Mucosa of descending colon (tissue), 3 donors: ENCODE measurements at regions not wholly inside any gene's neighbourhood (a gene's known extent, or its start where the extent isn't known, plus 50 kb on each side); places are given as distances from the start of the nearest gene placed in this dataset.
"Not testable (repeated sequence)": the region's sequence is repeated elsewhere in the genome, so short reads cannot be mapped to it uniquely, and the experiment has no call there.

Experiments used
- ATAC-seq: fragments of 200-7000 bp; cut with Tn5 transposase; one replicate; pipeline ENCODE4 v1.9.1; 2020; ENCODE audit warnings: mild to moderate bottlenecking, moderate library complexity
- DNase-seq, 3 donors: peaks; one replicate each; pipeline ENCODE4 v3.0.0-alpha.2; 2020
- H3K36me3 ChIP-seq: fragments of 200-600 bp; one replicate; pipeline ENCODE4 v1.8.0; 2021; ENCODE audit warnings: low read depth, mild to moderate bottlenecking
- H3K4me1 ChIP-seq: fragments of 200-600 bp; one replicate; pipeline ENCODE4 v1.8.0; 2021; ENCODE audit warnings: low read depth, mild to moderate bottlenecking
- H3K4me3 ChIP-seq: fragments of 200-600 bp; one replicate; pipeline ENCODE4 v1.8.0; 2021; ENCODE audit warnings: mild to moderate bottlenecking
- H3K9me3 ChIP-seq: fragments of 200-600 bp; one replicate; pipeline ENCODE4 v1.8.0; 2021; ENCODE audit warnings: mild to moderate bottlenecking
- CTCF ChIP-seq: fragments of 200-600 bp; IDR thresholded peaks from one replicate; pipeline ENCODE4 v1.8.0; 2022; ENCODE audit warnings: antibody characterized with exemption, mild to moderate bottlenecking
- intact Hi-C, 2 donors: fragments of 100-400 bp; cut with DNase I in 1 of 2; cut with micrococcal nuclease in 1 of 2; formaldehyde crosslinking; loops; one replicate each; pipeline versions ENCODE4 v1.11.0 to v1.11.1; 2022; cut with DNase I, micrococcal nuclease
- donor health status: DM: no; HTN: no; CAD: no; lungs with moderate emphysema.
- donor health status: DM: no; HTN: no; CAD: no.
- donor health status: DM: no; HTN: yes; CAD: no.

GRCh38 chr11:15341587-15341986, 226.9 kb downstream of the INSC start:
- ATAC-seq (no peak), DNase-seq (no peak)
- H3K9me3 ChIP-seq, result peaks cover 9% of the 10 kb centered on the region
- intact Hi-C loops, result no loop called here
- TF ChIP-seq CTCF, result no peak
- H3K36me3 ChIP-seq, result no peaks in the 10 kb centered on the region
- H3K4me1 ChIP-seq, result no peaks in the 10 kb centered on the region
- H3K4me3 ChIP-seq, result no peak overlapping the region

DNA sequence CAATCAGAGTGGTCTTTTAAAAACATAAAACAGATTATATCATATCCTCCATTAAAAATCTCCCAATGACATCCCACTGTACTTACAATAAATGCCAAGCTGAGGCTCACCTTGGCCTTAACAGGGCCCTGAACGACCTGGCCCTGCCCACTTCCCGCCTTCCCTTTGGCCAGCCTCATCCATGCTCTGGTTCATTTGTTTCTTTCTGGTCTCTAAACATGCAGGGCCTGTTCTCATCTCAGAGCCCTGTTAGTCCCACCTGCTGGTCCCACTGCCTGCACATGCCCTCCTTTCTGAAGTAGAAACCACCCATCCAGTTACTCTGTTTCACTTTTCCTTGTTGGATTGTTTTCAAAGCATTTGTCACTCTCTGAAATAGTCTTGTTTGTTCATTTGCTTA, 227.4 kb downstream of the INSC start:
- no peak for ATAC-seq

GRCh38 chr11:15346907-15347306, 232.2 kb downstream of the INSC start:
- Histone ChIP-seq H3K9me3 (no peaks in the 10 kb centered on the region), H3K4me3 (no peak overlapping the region), H3K4me1 (no peaks in the 10 kb centered on the region), H3K36me3 (no peaks in the 10 kb centered on the region)
- ATAC-seq (no peak), DNase-seq (no peak)
- intact Hi-C loops, result no loop called here
- TF ChIP-seq CTCF, result no peak

More for the DNA sequence above, 227.4 kb downstream of the INSC start:
- H3K36me3 ChIP-seq, result no peaks in the 10 kb centered on the region
- intact Hi-C loops, result no loop called here
- H3K9me3 ChIP-seq, result peaks cover 9% of the 10 kb centered on the region
- DNase-seq, result no peak
- H3K4me3 ChIP-seq, result no peak overlapping the region
- H3K4me1 ChIP-seq, result no peaks in the 10 kb centered on the region
- no peak for TF ChIP-seq CTCF

DNA sequence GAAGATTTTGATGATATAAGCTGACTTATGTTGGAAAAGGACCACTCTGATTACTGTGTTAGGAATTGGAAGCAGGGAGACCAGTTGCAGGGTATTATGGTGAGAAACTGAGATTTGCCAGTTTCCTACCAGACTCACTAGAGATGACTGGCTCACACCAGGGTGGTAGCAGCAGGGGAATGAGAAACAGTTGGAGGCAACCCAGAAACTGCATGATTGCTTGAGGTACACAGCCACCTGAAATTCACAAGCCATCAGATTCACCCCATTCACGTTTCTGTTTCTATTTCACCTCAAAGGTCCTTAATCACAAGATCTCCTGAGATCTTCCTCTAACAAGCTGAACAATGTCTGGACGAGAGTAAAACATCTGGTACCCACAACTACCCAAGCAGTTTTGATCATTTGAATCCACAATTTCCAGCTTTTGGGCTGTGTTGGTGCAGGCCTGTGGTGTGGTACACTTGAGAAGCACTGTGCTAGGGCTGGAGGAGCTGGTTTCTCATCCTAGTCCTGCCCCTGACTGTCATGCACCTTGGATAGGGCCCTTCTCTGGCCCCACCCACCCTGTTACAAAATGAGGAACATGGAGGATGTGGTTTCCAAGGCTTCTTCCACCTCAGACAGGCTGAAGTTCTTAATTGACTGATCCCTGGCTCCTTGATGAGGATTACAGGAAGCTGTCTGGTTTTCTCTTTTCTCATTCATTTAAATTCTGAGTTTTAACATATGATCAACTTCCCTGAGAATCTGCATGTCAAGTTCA, 233.4 kb downstream of the INSC start:
- Histone ChIP-seq H3K36me3 (no peaks in the 10 kb centered on the region), H3K9me3 (no peaks in the 10 kb centered on the region), H3K4me3 (no peak overlapping the region), H3K4me1 (no peaks in the 10 kb centered on the region)
- no peak for DNase-seq
- no peak for ATAC-seq
- TF ChIP-seq CTCF, result no peak
- intact Hi-C loops, result no loop called here

- Histone ChIP-seq H3K9me3 (no peaks in the 10 kb centered on the region), H3K4me3 (no peak overlapping the region), H3K4me1 (no peaks in the 10 kb centered on the region), H3K36me3 (no peaks in the 10 kb centered on the region)
- TF ChIP-seq CTCF, result no peak
- ATAC-seq, result no peak
- intact Hi-C loops, result no loop called here
- DNase-seq, result no peak
Measured at GRCh38 chr11:15349413-15349812, 234.7 kb downstream of the INSC start.

DNA sequence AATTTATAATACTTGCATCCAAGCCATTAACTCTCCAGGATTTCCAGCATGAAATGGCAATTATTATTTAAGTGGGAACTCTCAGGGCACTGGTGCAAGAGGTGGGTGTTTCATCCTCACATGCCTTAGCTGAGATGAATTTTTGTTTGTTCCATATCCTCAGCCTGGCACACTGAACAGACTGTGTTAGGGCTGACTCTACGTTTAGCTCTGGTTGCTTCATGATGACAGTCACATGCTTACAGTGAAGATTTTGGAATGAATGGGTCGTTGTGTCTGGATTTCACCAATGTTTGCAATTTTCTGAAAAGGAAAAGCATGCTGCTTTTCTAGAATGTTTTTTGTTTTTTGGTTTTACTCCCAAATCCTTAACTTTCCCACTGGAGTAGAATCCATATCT, 246.6 kb downstream of the INSC start:
- ATAC-seq, result no peak
- Histone ChIP-seq H3K4me1 (no peaks in the 10 kb centered on the region), H3K4me3 (no peak overlapping the region), H3K36me3 (no peaks in the 10 kb centered on the region), H3K9me3 (no peaks in the 10 kb centered on the region)
- DNase-seq, result no peak
- intact Hi-C loops, result no loop called here
- no peak for TF ChIP-seq CTCF

- DNase-seq, ATAC-seq: not testable (repeated sequence)
Measured at GRCh38 chr11:15365286-15365685, 250.6 kb downstream of the INSC start.

More at GRCh38 chr11:15365286-15365685, 250.6 kb downstream of the INSC start:
- H3K9me3 ChIP-seq, H3K4me1 ChIP-seq, H3K4me3 ChIP-seq, H3K36me3 ChIP-seq, intact Hi-C loops: not testable (repeated sequence)
